HT-29 (cell line): ENCODE measurements at regions not wholly inside any gene's neighbourhood (a gene's known extent, or its start where the extent isn't known, plus 50 kb on each side); places are given as distances from the start of the nearest gene placed in this dataset.

ENCODE experiments used
- DNase-seq: peaks from one replicate; pipeline ENCODE4 v3.0.0-alpha.2; 2015; ENCODE audit warnings: low spot score

GRCh38 chr1:193634876-193635275, 448.5 kb upstream of the B3GALT2 start:
- no peak for DNase-seq

- DNase-seq: no peak
Measured at GRCh38 chr1:193634470-193634869, 448.1 kb upstream of the B3GALT2 start.

- no peak for DNase-seq
Measured at GRCh38 chr1:193633991-193634390, 447.6 kb upstream of the B3GALT2 start.

GRCh38 chr1:193633093-193633492, 446.7 kb upstream of the B3GALT2 start:
- DNase-seq: no peak

- DNase-seq: no peak
Measured at GRCh38 chr1:193631306-193631705, 444.9 kb upstream of the B3GALT2 start.

- DNase-seq: no peak
Measured at GRCh38 chr1:193629875-193630274, 443.5 kb upstream of the B3GALT2 start.

GRCh38 chr1:193626695-193627094, 440.3 kb upstream of the B3GALT2 start:
- DNase-seq: no peak

- no peak for DNase-seq
Measured at GRCh38 chr1:193625255-193625654, 438.8 kb upstream of the B3GALT2 start.

GRCh38 chr1:193619911-193620310, 433.5 kb upstream of the B3GALT2 start:
- DNase-seq: no peak

GRCh38 chr1:193614817-193615216, 428.4 kb upstream of the B3GALT2 start:
- no peak for DNase-seq

GRCh38 chr1:193614275-193614674, 427.9 kb upstream of the B3GALT2 start:
- no peak for DNase-seq

- no peak for DNase-seq
Measured at GRCh38 chr1:193613041-193613440, 426.6 kb upstream of the B3GALT2 start.

- no peak for DNase-seq
Measured at GRCh38 chr1:193609592-193609991, 423.2 kb upstream of the B3GALT2 start.

- DNase-seq: no peak
Measured at GRCh38 chr1:193607787-193608186, 421.4 kb upstream of the B3GALT2 start.

- DNase-seq: no peak
Measured at GRCh38 chr1:193606035-193606434, 419.6 kb upstream of the B3GALT2 start.

- DNase-seq: no peak
Measured at GRCh38 chr1:193602705-193603104, 416.3 kb upstream of the B3GALT2 start.

GRCh38 chr1:193593147-193593885, 406.9 kb upstream of the B3GALT2 start:
- no peak for DNase-seq

- DNase-seq: no peak
Measured at GRCh38 chr1:193592317-193592716, 405.9 kb upstream of the B3GALT2 start.

- no peak for DNase-seq
Measured at GRCh38 chr1:193590102-193590501, 403.7 kb upstream of the B3GALT2 start.

- DNase-seq: no peak
Measured at GRCh38 chr1:193589597-193590040, 403.2 kb upstream of the B3GALT2 start.

GRCh38 chr1:193588311-193589082, 402.1 kb upstream of the B3GALT2 start:
- no peak for DNase-seq

GRCh38 chr1:193584731-193585239, 398.4 kb upstream of the B3GALT2 start:
- peak; percentile 32 for DNase-seq

- DNase-seq: no peak
Measured at GRCh38 chr1:193581341-193581740, 394.9 kb upstream of the B3GALT2 start.
